HepG2 (cell line): ENCODE measurements at regions not wholly inside any gene's neighbourhood (a gene's known extent, or its start where the extent isn't known, plus 50 kb on each side); places are given as distances from the start of the nearest gene placed in this dataset.

Source experiments
- ATAC-seq: fragments of 200-7000 bp; cut with Tn5 transposase; 3 replicates; pipeline ENCODE4 v1.9.1; 2020; ENCODE audit warnings: mild to moderate bottlenecking, moderate library complexity
- BruUV-seq: library from RNA; stranded (reverse); fragments of 400-500 nt; replicated peaks from 2 replicates; lab custom pipeline; 2021; lab: Mats Ljungman, UMichigan
- CTCF ChIA-PET: fragments of 300-600 bp; formaldehyde crosslinking; extraction: SDS; loops from one replicate; lab custom pipeline; 2021; ENCODE audit warnings: low total read pairs, inconsistent platforms, low intra/inter-chr PET ratio; lab: Yijun Ruan, JAX
- POLR2A ChIA-PET: fragments of 350-600 bp; sonication (Branson Sonifier 250); formaldehyde crosslinking; loops from one replicate; lab custom pipeline; 2020; ENCODE audit warnings: antibody characterized with exemption, inconsistent platforms; lab: Yijun Ruan, JAX
- DNase-seq: peaks from one replicate; pipeline ENCODE4 v3.0.0-alpha.2; 2015; ENCODE audit warnings: low spot score
- FAIRE-seq: peaks from 3 replicates; lab custom pipeline; 2011; peaks lifted over from hg19 to GRCh38; lab: Jason Lieb, UNC
- H2AFZ ChIP-seq: one replicate; pipeline ENCODE4 v1.6.1; 2011; ENCODE audit warnings: low read length, inconsistent platforms
- H3K27ac ChIP-seq: fragments of 300-600 bp; 3 replicates; pipeline ENCODE4 v1.8.0; 2011; ENCODE audit warnings: mixed run types, mild to moderate bottlenecking, mixed read lengths, low read length, inconsistent platforms; ENCODE audit not compliant: insufficient read depth; ENCODE audit errors: extremely low read length
- H3K27me3 ChIP-seq, 2 experiments: fragments of 200-600 bp in 1 of 2; 2 replicates in 1 of 2; 3 replicates in 1 of 2; pipeline versions ENCODE4 v1.6.0 to v1.8.0; 2011; ENCODE audit warnings: low read length in 2 of 2, mild to moderate bottlenecking in 2 of 2, moderate library complexity in 2 of 2, inconsistent platforms in 1 of 2; ENCODE audit not compliant: insufficient read depth in 2 of 2, control insufficient read depth in 1 of 2
- H3K36me3 ChIP-seq, 2 experiments: fragments of 200-600 bp in 1 of 2; replicated peaks in 1 of 2; 2 replicates in 1 of 2; 3 replicates in 1 of 2; pipeline versions ENCODE4 v1.5.1 to v1.8.0; 2011; ENCODE audit warnings: low read length in 2 of 2, inconsistent platforms in 1 of 2; ENCODE audit not compliant: insufficient read depth in 2 of 2, control insufficient read depth in 1 of 2
- H3K4me1 ChIP-seq: 2 replicates; pipeline ENCODE4 v1.5.1; 2012; ENCODE audit warnings: low read length, inconsistent platforms; ENCODE audit not compliant: insufficient read depth
- H3K4me2 ChIP-seq: 2 replicates; pipeline ENCODE4 v1.6.0; 2011; ENCODE audit warnings: low read depth, low read length, inconsistent platforms
- H3K4me3 ChIP-seq, 3 experiments: fragments of 200-600 bp in 1 of 3; sonication (generic), shearing (Covaris generic) in 1 of 3; replicated peaks in 1 of 3; 2 replicates each; pipeline ENCODE4 v1.5.1; 2011 to 2016; ENCODE audit warnings: low read length in 3 of 3, inconsistent platforms in 2 of 3, low read depth in 2 of 3, mild to moderate bottlenecking in 2 of 3, control low read depth in 1 of 3, mixed read lengths in 1 of 3; ENCODE audit not compliant: insufficient read depth in 1 of 3
- H3K79me2 ChIP-seq: one replicate; pipeline ENCODE4 v1.6.1; 2011; ENCODE audit warnings: low read length, inconsistent platforms; ENCODE audit not compliant: insufficient read depth
- H3K9ac ChIP-seq: 2 replicates; pipeline ENCODE4 v1.6.0; 2011; ENCODE audit warnings: mild to moderate bottlenecking, low read depth, low read length, inconsistent platforms; ENCODE audit not compliant: insufficient read depth
- H3K9me3 ChIP-seq: 2 replicates; pipeline ENCODE4 v1.5.1; 2012; ENCODE audit warnings: mild to moderate bottlenecking, low read length
- H4K20me1 ChIP-seq: 2 replicates; pipeline ENCODE4 v1.6.0; 2011; ENCODE audit warnings: inconsistent platforms, mild to moderate bottlenecking, low read length, moderate library complexity; ENCODE audit not compliant: insufficient read depth
- FOXK2 ChIP-seq: fragments of 450-650 bp; IDR thresholded peaks from 2 replicates; pipeline ENCODE4 v1.6.1; 2016
- NPAS2 ChIP-seq: sonication (generic); formaldehyde crosslinking; IDR thresholded peaks from 2 replicates; pipeline ENCODE4 v1.8.0; 2022; ENCODE audit warnings: mild to moderate bottlenecking, missing genetic modification reagents, borderline replicate concordance
- WGBS: methylation state at CpG from one replicate; pipeline ENCODE4 v1.1.6; 2017; ENCODE audit warnings: low lambda C conversion rate; 5-methylcytosine and 5-hydroxymethylcytosine counted together
- in situ Hi-C: cut with HindIII; loops from 2 replicates; pipeline ENCODE4 v1.10.0; 2017; ENCODE audit warnings: low pct_unique_long_range_greater_than_20kb; ENCODE audit not compliant: extremely low pct_ligation_motif_present
- intact Hi-C: fragments of 100-400 bp; cut with micrococcal nuclease; formaldehyde crosslinking; loops from one replicate; pipeline ENCODE4 v1.10.0; 2022; ENCODE audit not compliant: unreplicated experiment
- TF ChIP-seq, protein P1 (sequence below), 2 experiments: fragments of 450-650 bp in 1 of 2; sonication (generic) in 1 of 2; formaldehyde crosslinking in 1 of 2; IDR thresholded peaks; 2 replicates each; pipeline versions ENCODE4 v1.6.1 to v1.8.0; 2016 to 2022; ENCODE audit warnings: antibody characterized with exemption in 1 of 2, mild to moderate bottlenecking in 1 of 2, missing genetic modification reagents in 1 of 2
- TF ChIP-seq, protein P2 (sequence below): sonication (generic); formaldehyde crosslinking; IDR thresholded peaks from 2 replicates; pipeline ENCODE4 v1.4.0; 2020; ENCODE audit warnings: missing genetic modification reagents
- TF ChIP-seq, protein P3 (sequence below): sonication (generic); formaldehyde crosslinking; IDR thresholded peaks from 2 replicates; pipeline ENCODE4 v1.5.0; 2020; ENCODE audit warnings: mild to moderate bottlenecking, low read depth, missing genetic modification reagents, borderline replicate concordance
- TF ChIP-seq, protein P4 (sequence below): conservative IDR thresholded peaks from 2 replicates; pipeline ENCODE4 v1.6.1; 2018; ENCODE audit warnings: missing genetic modification reagents
- TF ChIP-seq, protein P5 (sequence below): sonication (generic); formaldehyde crosslinking; IDR thresholded peaks from 2 replicates; pipeline ENCODE4 v1.4.0; 2020; ENCODE audit warnings: missing genetic modification reagents

DNA sequence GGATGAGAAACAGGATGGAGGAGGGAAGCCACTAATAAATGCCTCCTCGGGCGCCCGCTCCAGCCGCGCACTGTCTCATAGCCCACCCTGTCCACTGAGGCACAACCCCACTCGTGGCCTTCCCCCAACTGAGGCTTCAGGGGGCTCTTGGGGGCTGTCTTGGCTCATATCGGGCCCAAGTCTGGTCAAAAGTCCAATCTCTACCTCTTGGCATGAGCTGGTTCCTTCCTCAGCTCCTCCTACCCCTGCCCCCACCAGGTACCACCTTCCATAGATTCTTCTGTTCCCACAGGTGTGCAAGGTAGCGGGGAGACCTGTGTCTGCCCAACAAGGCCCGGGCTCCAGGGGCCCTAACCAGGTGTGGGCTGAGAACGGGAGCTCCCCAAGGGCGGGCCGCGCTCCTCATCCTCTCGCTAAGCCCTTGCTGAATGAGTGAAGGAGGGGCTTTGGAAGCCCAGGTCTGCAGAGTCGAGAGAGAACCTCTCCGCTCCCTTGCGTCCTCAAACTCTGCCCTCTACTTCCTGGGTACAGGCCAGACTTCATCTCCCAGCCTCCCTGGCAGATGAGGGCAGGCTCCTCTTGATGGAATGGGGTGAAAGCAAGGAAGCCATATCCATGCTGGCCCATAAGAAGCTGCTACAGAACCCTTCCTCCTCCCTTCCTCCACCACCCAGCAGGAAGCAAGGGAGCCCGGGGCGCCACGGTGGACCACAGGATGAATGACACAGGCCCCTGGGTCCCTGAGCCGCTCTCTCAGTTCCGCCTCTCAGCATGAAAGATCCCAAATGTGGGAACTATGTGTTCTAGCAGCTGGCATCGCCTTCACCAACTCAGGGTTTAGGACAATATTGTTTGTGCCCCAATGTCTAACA is 74.7 kb downstream of the PSMG1 start:
- no peaks in the 10 kb centered on the region for H4K20me1 ChIP-seq
- H3K4me3 ChIP-seq: no peak overlapping the region
- peaks cover 37% of the 10 kb centered on the region for H3K4me1 ChIP-seq
- H3K79me2 ChIP-seq: no peaks in the 10 kb centered on the region
- DNase-seq: no peak
- ATAC-seq: no peak
- no peaks in the 10 kb centered on the region for H3K9me3 ChIP-seq
- ChIA-PET CTCF (no interaction called here), POLR2A (no interaction called here)
- intact Hi-C loops: no loop called here
- BruUV-seq: no TSS peak
- no peak overlapping the region for H3K27ac ChIP-seq
- H3K27me3 ChIP-seq: no peaks in the 10 kb centered on the region
- 92% methylated on average over 15 of the region's 23 CpGs for WGBS
- no peak for FAIRE-seq
- no peak overlapping the region for H2AFZ ChIP-seq
- no peaks in the 10 kb centered on the region for H3K36me3 ChIP-seq
- no peak overlapping the region for H3K9ac ChIP-seq
- no peak overlapping the region for H3K4me2 ChIP-seq
- in situ Hi-C loops: no loop called here
- TF ChIP-seq, protein P1, sequence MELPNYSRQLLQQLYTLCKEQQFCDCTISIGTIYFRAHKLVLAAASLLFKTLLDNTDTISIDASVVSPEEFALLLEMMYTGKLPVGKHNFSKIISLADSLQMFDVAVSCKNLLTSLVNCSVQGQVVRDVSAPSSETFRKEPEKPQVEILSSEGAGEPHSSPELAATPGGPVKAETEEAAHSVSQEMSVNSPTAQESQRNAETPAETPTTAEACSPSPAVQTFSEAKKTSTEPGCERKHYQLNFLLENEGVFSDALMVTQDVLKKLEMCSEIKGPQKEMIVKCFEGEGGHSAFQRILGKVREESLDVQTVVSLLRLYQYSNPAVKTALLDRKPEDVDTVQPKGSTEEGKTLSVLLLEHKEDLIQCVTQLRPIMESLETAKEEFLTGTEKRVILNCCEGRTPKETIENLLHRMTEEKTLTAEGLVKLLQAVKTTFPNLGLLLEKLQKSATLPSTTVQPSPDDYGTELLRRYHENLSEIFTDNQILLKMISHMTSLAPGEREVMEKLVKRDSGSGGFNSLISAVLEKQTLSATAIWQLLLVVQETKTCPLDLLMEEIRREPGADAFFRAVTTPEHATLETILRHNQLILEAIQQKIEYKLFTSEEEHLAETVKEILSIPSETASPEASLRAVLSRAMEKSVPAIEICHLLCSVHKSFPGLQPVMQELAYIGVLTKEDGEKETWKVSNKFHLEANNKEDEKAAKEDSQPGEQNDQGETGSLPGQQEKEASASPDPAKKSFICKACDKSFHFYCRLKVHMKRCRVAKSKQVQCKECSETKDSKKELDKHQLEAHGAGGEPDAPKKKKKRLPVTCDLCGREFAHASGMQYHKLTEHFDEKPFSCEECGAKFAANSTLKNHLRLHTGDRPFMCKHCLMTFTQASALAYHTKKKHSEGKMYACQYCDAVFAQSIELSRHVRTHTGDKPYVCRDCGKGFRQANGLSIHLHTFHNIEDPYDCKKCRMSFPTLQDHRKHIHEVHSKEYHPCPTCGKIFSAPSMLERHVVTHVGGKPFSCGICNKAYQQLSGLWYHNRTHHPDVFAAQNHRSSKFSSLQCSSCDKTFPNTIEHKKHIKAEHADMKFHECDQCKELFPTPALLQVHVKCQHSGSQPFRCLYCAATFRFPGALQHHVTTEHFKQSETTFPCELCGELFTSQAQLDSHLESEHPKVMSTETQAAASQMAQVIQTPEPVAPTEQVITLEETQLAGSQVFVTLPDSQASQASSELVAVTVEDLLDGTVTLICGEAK (IDR thresholded peaks at IDR 0.05): no peak
- TF ChIP-seq, protein P1 (CRISPR knock-in tag; IDR thresholded peaks at IDR 0.05): no peak
- TF ChIP-seq, protein P2, sequence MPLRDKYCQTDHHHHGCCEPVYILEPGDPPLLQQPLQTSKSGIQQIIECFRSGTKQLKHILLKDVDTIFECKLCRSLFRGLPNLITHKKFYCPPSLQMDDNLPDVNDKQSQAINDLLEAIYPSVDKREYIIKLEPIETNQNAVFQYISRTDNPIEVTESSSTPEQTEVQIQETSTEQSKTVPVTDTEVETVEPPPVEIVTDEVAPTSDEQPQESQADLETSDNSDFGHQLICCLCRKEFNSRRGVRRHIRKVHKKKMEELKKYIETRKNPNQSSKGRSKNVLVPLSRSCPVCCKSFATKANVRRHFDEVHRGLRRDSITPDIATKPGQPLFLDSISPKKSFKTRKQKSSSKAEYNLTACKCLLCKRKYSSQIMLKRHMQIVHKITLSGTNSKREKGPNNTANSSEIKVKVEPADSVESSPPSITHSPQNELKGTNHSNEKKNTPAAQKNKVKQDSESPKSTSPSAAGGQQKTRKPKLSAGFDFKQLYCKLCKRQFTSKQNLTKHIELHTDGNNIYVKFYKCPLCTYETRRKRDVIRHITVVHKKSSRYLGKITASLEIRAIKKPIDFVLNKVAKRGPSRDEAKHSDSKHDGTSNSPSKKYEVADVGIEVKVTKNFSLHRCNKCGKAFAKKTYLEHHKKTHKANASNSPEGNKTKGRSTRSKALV: no peak
- no peak for TF ChIP-seq NPAS2 (CRISPR knock-in tag)
- TF ChIP-seq FOXK2: no peak
- TF ChIP-seq, protein P3, sequence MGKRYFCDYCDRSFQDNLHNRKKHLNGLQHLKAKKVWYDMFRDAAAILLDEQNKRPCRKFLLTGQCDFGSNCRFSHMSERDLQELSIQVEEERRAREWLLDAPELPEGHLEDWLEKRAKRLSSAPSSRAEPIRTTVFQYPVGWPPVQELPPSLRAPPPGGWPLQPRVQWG (CRISPR knock-in tag): no peak
- TF ChIP-seq, protein P4, sequence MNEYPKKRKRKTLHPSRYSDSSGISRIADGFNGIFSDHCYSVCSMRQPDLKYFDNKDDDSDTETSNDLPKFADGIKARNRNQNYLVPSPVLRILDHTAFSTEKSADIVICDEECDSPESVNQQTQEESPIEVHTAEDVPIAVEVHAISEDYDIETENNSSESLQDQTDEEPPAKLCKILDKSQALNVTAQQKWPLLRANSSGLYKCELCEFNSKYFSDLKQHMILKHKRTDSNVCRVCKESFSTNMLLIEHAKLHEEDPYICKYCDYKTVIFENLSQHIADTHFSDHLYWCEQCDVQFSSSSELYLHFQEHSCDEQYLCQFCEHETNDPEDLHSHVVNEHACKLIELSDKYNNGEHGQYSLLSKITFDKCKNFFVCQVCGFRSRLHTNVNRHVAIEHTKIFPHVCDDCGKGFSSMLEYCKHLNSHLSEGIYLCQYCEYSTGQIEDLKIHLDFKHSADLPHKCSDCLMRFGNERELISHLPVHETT: no peak
- TF ChIP-seq, protein P5, sequence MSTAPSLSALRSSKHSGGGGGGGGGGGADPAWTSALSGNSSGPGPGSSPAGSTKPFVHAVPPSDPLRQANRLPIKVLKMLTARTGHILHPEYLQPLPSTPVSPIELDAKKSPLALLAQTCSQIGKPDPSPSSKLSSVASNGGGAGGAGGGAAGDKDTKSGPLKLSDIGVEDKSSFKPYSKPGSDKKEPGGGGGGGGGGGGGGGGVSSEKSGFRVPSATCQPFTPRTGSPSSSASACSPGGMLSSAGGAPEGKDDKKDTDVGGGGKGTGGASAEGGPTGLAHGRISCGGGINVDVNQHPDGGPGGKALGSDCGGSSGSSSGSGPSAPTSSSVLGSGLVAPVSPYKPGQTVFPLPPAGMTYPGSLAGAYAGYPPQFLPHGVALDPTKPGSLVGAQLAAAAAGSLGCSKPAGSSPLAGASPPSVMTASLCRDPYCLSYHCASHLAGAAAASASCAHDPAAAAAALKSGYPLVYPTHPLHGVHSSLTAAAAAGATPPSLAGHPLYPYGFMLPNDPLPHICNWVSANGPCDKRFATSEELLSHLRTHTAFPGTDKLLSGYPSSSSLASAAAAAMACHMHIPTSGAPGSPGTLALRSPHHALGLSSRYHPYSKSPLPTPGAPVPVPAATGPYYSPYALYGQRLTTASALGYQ (CRISPR knock-in tag): no peak
